Activated CD8-positive, alpha-beta memory T cell treated with anti-CD3 and anti-CD28 coated beads, Interleukin-2, amount 50 U/mL, for 24 hours (primary cell): ENCODE measurements at regions not wholly inside any gene's neighbourhood (a gene's known extent, or its start where the extent isn't known, plus 50 kb on each side); places are given as distances from the start of the nearest gene placed in this dataset.
"Not testable (repeated sequence)": the region's sequence is repeated elsewhere in the genome, so short reads cannot be mapped to it uniquely, and the experiment has no call there.

Experiments used
- DNase-seq: peaks from one replicate; pipeline ENCODE4 v3.0.0-alpha.2; 2020; ENCODE audit errors: extremely low read depth

GRCh38 chr2:131584380-131584779 lies 56.7 kb downstream of the CCDC74A start:
- DNase-seq = no peak

- DNase-seq = no peak
Measured at GRCh38 chr2:131584940-131585339, 57.3 kb downstream of the CCDC74A start.

- no peak for DNase-seq
Measured at GRCh38 chr2:131588152-131588873, 60.6 kb downstream of the CCDC74A start.

- not testable (repeated sequence) for DNase-seq
Measured at GRCh38 chr2:131589126-131589525, 61.4 kb downstream of the CCDC74A start.

GRCh38 chr2:131590366-131590765 lies 62.7 kb downstream of the CCDC74A start:
- DNase-seq = no peak

- DNase-seq = no peak
Measured at GRCh38 chr2:131590896-131591295, 63.2 kb downstream of the CCDC74A start.

- not testable (repeated sequence) for DNase-seq
Measured at GRCh38 chr2:131596561-131596960, 68.9 kb downstream of the CCDC74A start.

GRCh38 chr2:131602444-131602843 lies 74.8 kb downstream of the CCDC74A start:
- not testable (repeated sequence) for DNase-seq

- not testable (repeated sequence) for DNase-seq
Measured at GRCh38 chr2:131604652-131605051, 77.0 kb downstream of the CCDC74A start.

GRCh38 chr2:131606366-131606765 lies 78.7 kb downstream of the CCDC74A start:
- DNase-seq = not testable (repeated sequence)

- not testable (repeated sequence) for DNase-seq
Measured at GRCh38 chr2:131607056-131607455, 79.4 kb downstream of the CCDC74A start.

GRCh38 chr2:131614539-131614938 lies 86.9 kb downstream of the CCDC74A start:
- not testable (repeated sequence) for DNase-seq

GRCh38 chr2:131618320-131618719 lies 90.6 kb downstream of the CCDC74A start:
- DNase-seq = not testable (repeated sequence)

- DNase-seq = not testable (repeated sequence)
Measured at GRCh38 chr2:131622874-131623273, 95.2 kb downstream of the CCDC74A start.

GRCh38 chr2:131626011-131626410 lies 98.3 kb downstream of the CCDC74A start:
- DNase-seq = not testable (repeated sequence)

- not testable (repeated sequence) for DNase-seq
Measured at GRCh38 chr2:131626565-131626964, 98.9 kb downstream of the CCDC74A start.

GRCh38 chr2:131627777-131628176 lies 100.1 kb downstream of the CCDC74A start:
- DNase-seq = not testable (repeated sequence)

- not testable (repeated sequence) for DNase-seq
Measured at GRCh38 chr2:131631648-131632047, 104.0 kb downstream of the CCDC74A start.

- not testable (repeated sequence) for DNase-seq
Measured at GRCh38 chr2:131633405-131633804, 105.7 kb downstream of the CCDC74A start.

- DNase-seq = not testable (repeated sequence)
Measured at GRCh38 chr2:131633827-131634695, 106.4 kb downstream of the CCDC74A start.

GRCh38 chr2:131635611-131636010 lies 107.9 kb downstream of the CCDC74A start:
- DNase-seq = no peak

GRCh38 chr2:131636704-131637308 lies 109.1 kb downstream of the CCDC74A start:
- DNase-seq = not testable (repeated sequence)
